SK-N-SH (cell line): ENCODE measurements at regions not wholly inside any gene's neighbourhood (a gene's known extent, or its start where the extent isn't known, plus 50 kb on each side); places are given as distances from the start of the nearest gene placed in this dataset.

Source experiments
- EP300 ChIP-seq, 2 experiments: IDR thresholded peaks; 2 replicates each; pipeline versions ENCODE4 v1.4.0 to v1.6.1; 2012; ENCODE audit warnings: borderline replicate concordance in 1 of 2, low read depth in 1 of 2, low read length in 1 of 2
- FOSL2 ChIP-seq: IDR thresholded peaks from 2 replicates; pipeline ENCODE4 v1.4.0; 2012; ENCODE audit warnings: low read depth, mild to moderate bottlenecking, moderate library complexity, borderline replicate concordance
- FOXM1 ChIP-seq: IDR thresholded peaks from 2 replicates; pipeline ENCODE4 v1.4.0; 2012; ENCODE audit warnings: low read depth, mild to moderate bottlenecking
- MEF2A ChIP-seq: IDR thresholded peaks from 2 replicates; pipeline ENCODE4 v1.4.0; 2012; ENCODE audit warnings: low read depth, borderline replicate concordance
- MXI1 ChIP-seq: IDR thresholded peaks from 2 replicates; pipeline ENCODE4 v1.6.1; 2012; ENCODE audit warnings: mild to moderate bottlenecking, low read depth, low read length, improper control_type of control experiment
- POLR2AphosphoS5 ChIP-seq: IDR thresholded peaks from 2 replicates; pipeline ENCODE4 v1.6.1; 2012; ENCODE audit warnings: low read depth, low read length
- SMC3 ChIP-seq: IDR thresholded peaks from 2 replicates; pipeline ENCODE4 v1.6.1; 2012; ENCODE audit warnings: low read depth, low read length, improper control_type of control experiment
- YY1 ChIP-seq: IDR thresholded peaks from 2 replicates; pipeline ENCODE4 v1.4.0; 2012; ENCODE audit warnings: low read depth, mild to moderate bottlenecking
- TF ChIP-seq, protein P1 (sequence below): IDR thresholded peaks from 2 replicates; pipeline ENCODE4 v1.4.0; 2012; ENCODE audit warnings: low read depth, borderline replicate concordance
- TF ChIP-seq, protein P2 (sequence below): fragments of 200-600 bp; sonication (generic); IDR thresholded peaks from 2 replicates; pipeline ENCODE4 v1.6.1; 2017; ENCODE audit warnings: antibody characterized with exemption, mild to moderate bottlenecking, moderate library complexity
- TF ChIP-seq, protein P3 (sequence below): fragments of 150-350 bp; IDR thresholded peaks from 2 replicates; pipeline ENCODE4 v1.6.1; 2017; ENCODE audit warnings: antibody characterized with exemption, low read length, low read depth, borderline replicate concordance

DNA sequence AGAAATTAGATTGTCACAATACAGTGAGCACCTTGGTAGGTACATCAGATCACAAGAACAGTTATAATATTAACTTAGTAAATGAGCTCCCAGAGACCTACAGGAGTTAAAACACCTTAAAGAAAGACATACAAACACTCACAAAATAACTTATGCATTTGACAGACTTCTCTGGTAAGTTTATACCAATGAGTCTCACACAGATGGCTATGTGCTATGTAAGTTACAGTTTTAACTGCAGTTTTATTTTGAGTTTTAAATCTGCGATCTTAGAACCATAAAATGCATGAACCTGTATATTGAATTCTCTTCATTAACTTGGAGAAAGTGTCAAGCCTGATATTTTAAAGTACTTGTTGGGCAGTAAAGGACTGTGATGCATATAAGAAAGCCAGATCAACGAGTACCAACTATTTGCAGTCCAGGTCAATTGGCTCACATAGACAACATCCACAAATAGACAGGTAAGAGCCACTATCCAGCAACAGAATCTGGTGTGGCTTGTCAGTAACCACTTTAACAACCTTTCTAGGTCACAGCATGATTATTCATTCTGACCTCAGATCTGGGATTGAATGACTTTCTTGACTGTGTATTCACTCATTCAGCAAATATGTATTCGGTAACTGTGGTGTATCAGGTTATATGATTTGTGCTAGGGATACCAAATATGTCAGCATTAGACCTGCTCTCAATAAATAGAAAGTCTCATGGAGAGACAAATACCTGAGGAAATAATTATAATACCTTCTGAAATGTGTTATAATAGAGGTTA is 856.6 kb upstream of the MGAT4C start:
- TF ChIP-seq, protein P1, sequence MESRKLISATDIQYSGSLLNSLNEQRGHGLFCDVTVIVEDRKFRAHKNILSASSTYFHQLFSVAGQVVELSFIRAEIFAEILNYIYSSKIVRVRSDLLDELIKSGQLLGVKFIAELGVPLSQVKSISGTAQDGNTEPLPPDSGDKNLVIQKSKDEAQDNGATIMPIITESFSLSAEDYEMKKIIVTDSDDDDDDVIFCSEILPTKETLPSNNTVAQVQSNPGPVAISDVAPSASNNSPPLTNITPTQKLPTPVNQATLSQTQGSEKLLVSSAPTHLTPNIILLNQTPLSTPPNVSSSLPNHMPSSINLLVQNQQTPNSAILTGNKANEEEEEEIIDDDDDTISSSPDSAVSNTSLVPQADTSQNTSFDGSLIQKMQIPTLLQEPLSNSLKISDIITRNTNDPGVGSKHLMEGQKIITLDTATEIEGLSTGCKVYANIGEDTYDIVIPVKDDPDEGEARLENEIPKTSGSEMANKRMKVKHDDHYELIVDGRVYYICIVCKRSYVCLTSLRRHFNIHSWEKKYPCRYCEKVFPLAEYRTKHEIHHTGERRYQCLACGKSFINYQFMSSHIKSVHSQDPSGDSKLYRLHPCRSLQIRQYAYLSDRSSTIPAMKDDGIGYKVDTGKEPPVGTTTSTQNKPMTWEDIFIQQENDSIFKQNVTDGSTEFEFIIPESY: no peak
- TF ChIP-seq, protein P2, sequence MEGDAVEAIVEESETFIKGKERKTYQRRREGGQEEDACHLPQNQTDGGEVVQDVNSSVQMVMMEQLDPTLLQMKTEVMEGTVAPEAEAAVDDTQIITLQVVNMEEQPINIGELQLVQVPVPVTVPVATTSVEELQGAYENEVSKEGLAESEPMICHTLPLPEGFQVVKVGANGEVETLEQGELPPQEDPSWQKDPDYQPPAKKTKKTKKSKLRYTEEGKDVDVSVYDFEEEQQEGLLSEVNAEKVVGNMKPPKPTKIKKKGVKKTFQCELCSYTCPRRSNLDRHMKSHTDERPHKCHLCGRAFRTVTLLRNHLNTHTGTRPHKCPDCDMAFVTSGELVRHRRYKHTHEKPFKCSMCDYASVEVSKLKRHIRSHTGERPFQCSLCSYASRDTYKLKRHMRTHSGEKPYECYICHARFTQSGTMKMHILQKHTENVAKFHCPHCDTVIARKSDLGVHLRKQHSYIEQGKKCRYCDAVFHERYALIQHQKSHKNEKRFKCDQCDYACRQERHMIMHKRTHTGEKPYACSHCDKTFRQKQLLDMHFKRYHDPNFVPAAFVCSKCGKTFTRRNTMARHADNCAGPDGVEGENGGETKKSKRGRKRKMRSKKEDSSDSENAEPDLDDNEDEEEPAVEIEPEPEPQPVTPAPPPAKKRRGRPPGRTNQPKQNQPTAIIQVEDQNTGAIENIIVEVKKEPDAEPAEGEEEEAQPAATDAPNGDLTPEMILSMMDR: no peak
- TF ChIP-seq YY1 (no peak), SMC3 (no peak), MXI1 (no peak), EP300 (IDR thresholded peaks at IDR 0.05; ENCODE audit: borderline replicate concordance in 1 of 2, low read depth in 1 of 2, low read length in 1 of 2) (no peak), MEF2A (no peak), FOSL2 (peak; percentile 28; the same call in 1 of the 2 replicates), POLR2AphosphoS5 (no peak), FOXM1 (no peak)
- TF ChIP-seq, protein P3, sequence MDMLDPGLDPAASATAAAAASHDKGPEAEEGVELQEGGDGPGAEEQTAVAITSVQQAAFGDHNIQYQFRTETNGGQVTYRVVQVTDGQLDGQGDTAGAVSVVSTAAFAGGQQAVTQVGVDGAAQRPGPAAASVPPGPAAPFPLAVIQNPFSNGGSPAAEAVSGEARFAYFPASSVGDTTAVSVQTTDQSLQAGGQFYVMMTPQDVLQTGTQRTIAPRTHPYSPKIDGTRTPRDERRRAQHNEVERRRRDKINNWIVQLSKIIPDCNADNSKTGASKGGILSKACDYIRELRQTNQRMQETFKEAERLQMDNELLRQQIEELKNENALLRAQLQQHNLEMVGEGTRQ: no peak
